ENCODE measurements at regions not wholly inside any gene's neighbourhood (a gene's known extent, or its start where the extent isn't known, plus 50 kb on each side); places are given as distances from the start of the nearest gene placed in this dataset.

GRCh38 chr9:2448193-2448738 lies 173.3 kb upstream of the VLDLR start:
- DNase-seq (ENCODE audit: low read depth, low spot score), result no peak

- DNase-seq (ENCODE audit: low read depth, low spot score), result no peak
Measured at GRCh38 chr9:2453106-2453505, 168.5 kb upstream of the VLDLR start.

- no peak for DNase-seq (ENCODE audit: low read depth, low spot score)
Measured at GRCh38 chr9:2453701-2454100, 167.9 kb upstream of the VLDLR start.

GRCh38 chr9:2459756-2460155 lies 161.8 kb upstream of the VLDLR start:
- DNase-seq (ENCODE audit: low read depth, low spot score), result no peak

GRCh38 chr9:2461892-2462291 lies 159.7 kb upstream of the VLDLR start:
- DNase-seq (ENCODE audit: low read depth, low spot score), result no peak

- DNase-seq (ENCODE audit: low read depth, low spot score), result no peak
Measured at GRCh38 chr9:2464624-2465023, 157.0 kb upstream of the VLDLR start.

- no peak for DNase-seq (ENCODE audit: low read depth, low spot score)
Measured at GRCh38 chr9:2465516-2465915, 156.1 kb upstream of the VLDLR start.

- no peak for DNase-seq (ENCODE audit: low read depth, low spot score)
Measured at GRCh38 chr9:2465921-2466460, 155.6 kb upstream of the VLDLR start.

- DNase-seq (ENCODE audit: low read depth, low spot score), result no peak
Measured at GRCh38 chr9:2466703-2467102, 154.9 kb upstream of the VLDLR start.

- peak; percentile 22 for DNase-seq (ENCODE audit: low read depth, low spot score)
Measured at GRCh38 chr9:2469681-2470221, 151.8 kb upstream of the VLDLR start.

GRCh38 chr9:2473681-2474080 lies 147.9 kb upstream of the VLDLR start:
- DNase-seq (ENCODE audit: low read depth, low spot score), result no peak

GRCh38 chr9:2477755-2478154 lies 143.8 kb upstream of the VLDLR start:
- DNase-seq (ENCODE audit: low read depth, low spot score), result peak; percentile 33

GRCh38 chr9:2478421-2478820 lies 143.2 kb upstream of the VLDLR start:
- no peak for DNase-seq (ENCODE audit: low read depth, low spot score)

GRCh38 chr9:2479056-2479565 lies 142.5 kb upstream of the VLDLR start:
- DNase-seq (ENCODE audit: low read depth, low spot score), result no peak

GRCh38 chr9:2480255-2480837 lies 141.2 kb upstream of the VLDLR start:
- no peak for DNase-seq (ENCODE audit: low read depth, low spot score)

GRCh38 chr9:2481216-2481615 lies 140.4 kb upstream of the VLDLR start:
- DNase-seq (ENCODE audit: low read depth, low spot score), result no peak

- no peak for DNase-seq (ENCODE audit: low read depth, low spot score)
Measured at GRCh38 chr9:2486988-2487387, 134.6 kb upstream of the VLDLR start.

- DNase-seq (ENCODE audit: low read depth, low spot score), result no peak
Measured at GRCh38 chr9:2489838-2490314, 131.7 kb upstream of the VLDLR start.

- DNase-seq (ENCODE audit: low read depth, low spot score), result no peak
Measured at GRCh38 chr9:2492161-2492560, 129.4 kb upstream of the VLDLR start.

GRCh38 chr9:2493109-2493508 lies 128.5 kb upstream of the VLDLR start:
- DNase-seq (ENCODE audit: low read depth, low spot score), result no peak

GRCh38 chr9:2493529-2493928 lies 128.1 kb upstream of the VLDLR start:
- no peak for DNase-seq (ENCODE audit: low read depth, low spot score)

GRCh38 chr9:2494562-2494961 lies 127.0 kb upstream of the VLDLR start:
- DNase-seq (ENCODE audit: low read depth, low spot score), result no peak
